ENCODE measurements at regions not wholly inside any gene's neighbourhood (a gene's known extent, or its start where the extent isn't known, plus 50 kb on each side); places are given as distances from the start of the nearest gene placed in this dataset.

- TF ChIP-seq GTF2F1 (IDR thresholded peaks at IDR 0.05; ENCODE audit: borderline replicate concordance, low read depth, low read length) (no peak), KDM5A (IDR thresholded peaks at IDR 0.05; ENCODE audit: low read length) (no peak)
These were observed 60.3 kb upstream of the LHX1 start (continued) for GRCh38 chr17:36876966-36877365.
